Smooth muscle cell (in vitro differentiated cells): ENCODE measurements at regions not wholly inside any gene's neighbourhood (a gene's known extent, or its start where the extent isn't known, plus 50 kb on each side); places are given as distances from the start of the nearest gene placed in this dataset.

ENCODE experiments used
- DNase-seq: peaks from one replicate; lab custom pipeline; 2025; ENCODE audit not compliant: unreplicated experiment; lab: John Stamatoyannopoulos, UW
- H2AFZ ChIP-seq: fragments of 200-600 bp; sonication (generic); 2 replicates; pipeline ENCODE4 v1.6.0; 2016; ENCODE audit warnings: antibody characterized with exemption, low read depth, mild to moderate bottlenecking
- H3F3A ChIP-seq: fragments of 200-600 bp; sonication (generic); 2 replicates; pipeline ENCODE4 v1.6.0; 2017; ENCODE audit warnings: antibody characterized with exemption, low read depth
- H3K27ac ChIP-seq: fragments of 200-600 bp; sonication (generic); 2 replicates; pipeline ENCODE4 v1.5.1; 2016; ENCODE audit warnings: low read depth, mild to moderate bottlenecking
- H3K27me3 ChIP-seq: fragments of 200-600 bp; sonication (generic); 2 replicates; pipeline ENCODE4 v1.6.1; 2016; ENCODE audit warnings: low read depth, mild to moderate bottlenecking
- H3K36me3 ChIP-seq: fragments of 200-600 bp; sonication (generic); 2 replicates; pipeline ENCODE4 v1.5.1; 2016; ENCODE audit warnings: low read depth
- H3K4me1 ChIP-seq: fragments of 200-600 bp; sonication (generic); 2 replicates; pipeline ENCODE4 v1.5.1; 2016; ENCODE audit warnings: low read depth
- H3K4me2 ChIP-seq: fragments of 200-600 bp; sonication (generic); 2 replicates; pipeline ENCODE4 v1.6.0; 2016; ENCODE audit warnings: mild to moderate bottlenecking
- H3K4me3 ChIP-seq: fragments of 200-600 bp; sonication (generic); 2 replicates; pipeline ENCODE4 v1.5.1; 2016; ENCODE audit warnings: mild to moderate bottlenecking
- H3K79me2 ChIP-seq: fragments of 200-600 bp; sonication (generic); 2 replicates; pipeline ENCODE4 v1.6.0; 2016; ENCODE audit warnings: low read depth, mild to moderate bottlenecking
- H3K9ac ChIP-seq: fragments of 200-600 bp; sonication (generic); 2 replicates; pipeline ENCODE4 v1.6.0; 2016; ENCODE audit warnings: low read depth
- H3K9me3 ChIP-seq: fragments of 200-600 bp; sonication (generic); replicated peaks from 2 replicates; pipeline ENCODE4 v1.5.1; 2016; ENCODE audit warnings: low read depth
- H4K20me1 ChIP-seq: fragments of 200-600 bp; sonication (generic); 2 replicates; pipeline ENCODE4 v1.6.0; 2016; ENCODE audit warnings: low read depth
- WGBS: methylation state at CpG from one replicate; pipeline ENCODE4 v1.1.7; 2016; ENCODE audit warnings: low lambda C conversion rate; 5-methylcytosine and 5-hydroxymethylcytosine counted together
- TF ChIP-seq, protein P1 (sequence below): fragments of 200-600 bp; sonication (generic); IDR thresholded peaks from 2 replicates; pipeline ENCODE4 v1.5.1; 2017; ENCODE audit warnings: borderline replicate concordance, mild to moderate bottlenecking, antibody characterized with exemption; ENCODE audit not compliant: insufficient read depth, poor library complexity, severe bottlenecking

DNA sequence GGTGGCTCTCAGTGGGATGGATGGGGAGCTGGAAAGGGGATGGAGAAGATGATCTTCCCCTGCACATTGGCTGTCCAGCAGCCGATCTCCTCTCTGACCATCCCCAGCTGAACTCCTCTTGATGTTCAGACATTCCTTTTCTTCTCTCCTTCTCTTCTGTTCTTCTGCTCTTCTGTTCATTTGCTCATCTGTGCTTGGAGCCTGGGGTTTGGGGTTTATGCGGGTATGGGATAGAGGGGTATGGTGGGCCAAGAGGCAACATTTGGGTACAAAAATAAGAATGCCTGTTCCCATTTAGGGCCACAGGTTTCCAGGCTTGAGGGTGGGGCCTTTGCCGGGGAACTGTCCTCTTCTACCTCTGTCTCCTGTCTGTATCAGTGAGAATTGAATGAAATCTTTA lies 205.4 kb upstream of the XYLT1 start:
- TF ChIP-seq, protein P1, sequence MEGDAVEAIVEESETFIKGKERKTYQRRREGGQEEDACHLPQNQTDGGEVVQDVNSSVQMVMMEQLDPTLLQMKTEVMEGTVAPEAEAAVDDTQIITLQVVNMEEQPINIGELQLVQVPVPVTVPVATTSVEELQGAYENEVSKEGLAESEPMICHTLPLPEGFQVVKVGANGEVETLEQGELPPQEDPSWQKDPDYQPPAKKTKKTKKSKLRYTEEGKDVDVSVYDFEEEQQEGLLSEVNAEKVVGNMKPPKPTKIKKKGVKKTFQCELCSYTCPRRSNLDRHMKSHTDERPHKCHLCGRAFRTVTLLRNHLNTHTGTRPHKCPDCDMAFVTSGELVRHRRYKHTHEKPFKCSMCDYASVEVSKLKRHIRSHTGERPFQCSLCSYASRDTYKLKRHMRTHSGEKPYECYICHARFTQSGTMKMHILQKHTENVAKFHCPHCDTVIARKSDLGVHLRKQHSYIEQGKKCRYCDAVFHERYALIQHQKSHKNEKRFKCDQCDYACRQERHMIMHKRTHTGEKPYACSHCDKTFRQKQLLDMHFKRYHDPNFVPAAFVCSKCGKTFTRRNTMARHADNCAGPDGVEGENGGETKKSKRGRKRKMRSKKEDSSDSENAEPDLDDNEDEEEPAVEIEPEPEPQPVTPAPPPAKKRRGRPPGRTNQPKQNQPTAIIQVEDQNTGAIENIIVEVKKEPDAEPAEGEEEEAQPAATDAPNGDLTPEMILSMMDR, result no peak
- H3K4me3 ChIP-seq, result no peak overlapping the region
- WGBS, result 95% methylated on average over 3 of the region's 3 CpGs

DNA sequence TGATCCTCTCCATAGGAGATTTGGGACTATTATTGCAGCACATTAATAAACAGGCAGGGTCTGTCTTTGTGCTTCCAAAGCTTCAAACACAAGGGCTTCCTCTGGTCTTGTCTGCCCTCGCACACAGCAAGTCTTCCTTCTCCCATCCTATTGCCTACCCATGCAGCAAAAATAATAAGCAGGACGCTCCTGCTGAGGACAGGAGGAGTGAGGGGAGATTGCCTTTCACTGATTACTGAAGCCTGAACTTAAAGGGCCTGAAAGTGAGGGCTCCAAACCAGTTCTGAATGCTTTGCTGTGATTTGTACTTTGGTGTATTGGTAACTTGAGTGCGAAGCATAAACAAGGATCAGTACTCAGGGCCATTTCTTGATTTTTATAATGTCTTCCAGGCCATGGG lies 197.6 kb upstream of the XYLT1 start:
- Histone ChIP-seq H3K79me2 (no peaks in the 10 kb centered on the region), H3F3A (no peaks in the 10 kb centered on the region), H3K27me3 (no peaks in the 10 kb centered on the region), H3K4me2 (no peak overlapping the region), H3K4me1 (peaks cover 8% of the 10 kb centered on the region), H2AFZ (no peak overlapping the region), H4K20me1 (no peaks in the 10 kb centered on the region), H3K9ac (no peak overlapping the region), H3K27ac (no peak overlapping the region), H3K9me3 (no peaks in the 10 kb centered on the region), H3K36me3 (no peaks in the 10 kb centered on the region), H3K4me3 (no peak overlapping the region)
- TF ChIP-seq, protein P1, result no peak
- DNase-seq, result no peak
- 81% methylated on average over 3 of the region's 3 CpGs for WGBS

More for the DNA sequence above, 205.4 kb upstream of the XYLT1 start:
- no peaks in the 10 kb centered on the region for H4K20me1 ChIP-seq
- H3K4me2 ChIP-seq, result no peak overlapping the region
- H3K36me3 ChIP-seq, result no peaks in the 10 kb centered on the region
- H3K9ac ChIP-seq, result no peak overlapping the region
- H3K27ac ChIP-seq, result no peak overlapping the region
- DNase-seq, result no peak
- no peak overlapping the region for H2AFZ ChIP-seq
- no peaks in the 10 kb centered on the region for H3F3A ChIP-seq
- no peaks in the 10 kb centered on the region for H3K4me1 ChIP-seq
- H3K79me2 ChIP-seq, result no peaks in the 10 kb centered on the region
- no peaks in the 10 kb centered on the region for H3K9me3 ChIP-seq
- no peaks in the 10 kb centered on the region for H3K27me3 ChIP-seq

DNA sequence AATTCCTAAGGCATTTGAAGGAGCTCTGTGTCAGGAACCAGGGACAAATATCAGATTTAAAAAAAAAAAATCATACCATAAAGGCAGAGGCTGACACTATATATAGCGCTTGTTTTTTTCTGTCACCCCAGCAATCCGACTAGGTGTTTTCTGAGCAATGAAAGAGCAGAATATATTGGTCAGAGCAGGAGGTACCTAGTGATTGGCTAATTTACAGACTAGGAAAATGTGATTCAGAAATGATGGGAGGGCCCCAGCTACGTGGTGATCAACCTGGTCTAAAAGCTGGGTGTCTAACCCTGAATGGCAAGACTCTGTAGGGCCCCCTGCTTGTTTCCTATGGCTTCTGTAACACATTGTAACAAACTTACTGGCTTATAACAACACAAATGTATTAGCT lies 195.5 kb upstream of the XYLT1 start:
- Histone ChIP-seq H3K4me3 (no peak overlapping the region), H3K27ac (no peak overlapping the region), H3K27me3 (no peaks in the 10 kb centered on the region), H3F3A (no peaks in the 10 kb centered on the region), H3K9ac (no peak overlapping the region), H2AFZ (no peak overlapping the region), H3K9me3 (no peaks in the 10 kb centered on the region), H3K79me2 (no peaks in the 10 kb centered on the region), H3K36me3 (no peaks in the 10 kb centered on the region), H3K4me1 (peaks cover 8% of the 10 kb centered on the region), H3K4me2 (no peak overlapping the region), H4K20me1 (no peaks in the 10 kb centered on the region)
- 91% methylated on average over 3 of the region's 3 CpGs for WGBS
- TF ChIP-seq, protein P1, result no peak
- no peak for DNase-seq

DNA sequence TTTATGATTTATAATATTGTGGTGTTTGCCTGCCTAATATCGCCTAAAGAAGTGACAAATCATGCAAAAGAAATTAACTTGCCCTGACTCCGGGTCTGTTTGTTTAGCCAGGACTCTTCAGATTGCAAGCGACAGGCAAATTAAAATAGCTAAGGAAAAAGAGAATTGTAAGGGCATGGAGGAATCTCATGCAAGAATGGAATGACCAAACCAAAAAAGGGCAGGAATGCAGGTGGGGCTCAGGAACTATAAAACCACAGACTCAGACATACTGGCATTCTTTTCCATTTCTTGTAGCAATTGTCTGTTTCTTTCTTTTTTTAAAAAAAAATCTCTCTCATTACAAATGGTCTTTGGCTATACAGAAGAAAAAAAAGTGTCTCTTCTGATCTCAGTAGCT lies 188.1 kb upstream of the XYLT1 start:
- Histone ChIP-seq H3K4me2 (no peak overlapping the region), H3K4me1 (no peaks in the 10 kb centered on the region), H3K9ac (no peak overlapping the region), H3K79me2 (no peaks in the 10 kb centered on the region), H3K9me3 (no peaks in the 10 kb centered on the region), H3F3A (no peaks in the 10 kb centered on the region), H3K27me3 (peaks cover 10% of the 10 kb centered on the region), H3K27ac (no peak overlapping the region), H3K4me3 (no peak overlapping the region), H2AFZ (no peak overlapping the region), H3K36me3 (no peaks in the 10 kb centered on the region), H4K20me1 (no peaks in the 10 kb centered on the region)
- no peak for DNase-seq
- 56% methylated on average over 3 of the region's 3 CpGs for WGBS
- TF ChIP-seq, protein P1, result no peak
